NCI-H345 (cell line): ENCODE measurements at regions not wholly inside any gene's neighbourhood (a gene's known extent, or its start where the extent isn't known, plus 50 kb on each side); places are given as distances from the start of the nearest gene placed in this dataset.

ENCODE experiments used
- DNase-seq: peaks from one replicate; lab custom pipeline; 2025; lab: John Stamatoyannopoulos, UW

DNA sequence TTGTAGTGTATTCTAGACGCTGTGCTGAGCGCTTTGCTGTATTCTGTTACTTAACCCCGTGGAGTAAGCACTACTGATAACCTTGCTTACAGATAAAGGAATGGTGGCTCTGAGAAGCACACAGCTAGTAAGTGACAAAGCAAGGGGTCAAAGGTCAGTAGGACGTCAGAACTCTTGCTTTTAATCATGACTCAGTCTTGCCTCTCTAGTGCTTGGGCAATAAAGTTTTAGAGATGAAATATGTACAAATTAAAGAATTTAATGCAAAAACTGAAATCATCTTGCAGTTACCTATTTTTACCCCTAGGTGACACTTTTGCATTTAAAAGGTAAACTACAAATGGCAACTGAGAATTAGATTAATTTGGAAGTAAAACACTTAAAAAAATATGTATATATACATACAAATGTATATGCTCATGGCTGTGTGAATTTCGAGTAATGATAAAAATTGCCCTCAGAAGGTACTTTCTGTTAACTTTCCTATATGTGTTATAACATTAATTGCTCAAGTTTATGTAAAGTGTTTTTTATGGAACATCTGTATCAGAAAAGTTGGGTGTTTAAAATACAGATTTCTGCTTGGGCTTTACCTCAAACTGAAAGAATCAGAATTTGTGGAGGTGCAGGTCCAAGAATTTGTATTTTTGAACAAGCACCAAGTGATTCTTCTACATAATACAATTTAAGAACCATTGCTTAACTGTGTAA, 175.1 kb upstream of the DAB2 start:
- no peak for DNase-seq

DNA sequence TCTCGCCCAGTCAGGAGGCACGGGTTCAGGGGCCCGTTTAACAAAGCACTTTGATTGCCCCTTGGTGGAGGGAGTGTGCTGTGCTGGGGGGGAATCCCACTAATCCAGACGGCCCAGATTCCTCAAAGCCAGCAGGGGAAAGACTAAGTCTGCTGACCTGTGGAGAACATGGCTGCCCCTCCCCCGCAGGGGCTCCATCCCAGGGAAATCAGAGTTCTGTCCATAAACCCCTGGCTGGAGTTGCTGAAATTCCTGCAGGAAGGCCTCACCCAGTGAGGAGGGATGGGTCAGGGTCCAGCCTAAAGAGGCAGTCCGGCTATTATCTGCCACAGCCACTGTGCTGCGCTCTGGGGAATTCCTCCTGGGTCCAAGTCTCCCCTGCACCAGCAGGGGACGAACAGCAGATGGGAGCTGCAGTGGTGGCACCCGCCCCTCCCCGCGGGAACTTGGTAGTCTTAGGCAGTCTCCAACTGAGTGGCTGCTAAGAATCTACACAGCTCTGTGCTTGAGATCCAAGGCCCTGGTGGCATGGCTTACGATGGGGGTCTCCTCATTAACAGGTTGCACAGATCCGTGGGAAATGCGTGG, 174.0 kb upstream of the DAB2 start:
- no peak for DNase-seq

DNA sequence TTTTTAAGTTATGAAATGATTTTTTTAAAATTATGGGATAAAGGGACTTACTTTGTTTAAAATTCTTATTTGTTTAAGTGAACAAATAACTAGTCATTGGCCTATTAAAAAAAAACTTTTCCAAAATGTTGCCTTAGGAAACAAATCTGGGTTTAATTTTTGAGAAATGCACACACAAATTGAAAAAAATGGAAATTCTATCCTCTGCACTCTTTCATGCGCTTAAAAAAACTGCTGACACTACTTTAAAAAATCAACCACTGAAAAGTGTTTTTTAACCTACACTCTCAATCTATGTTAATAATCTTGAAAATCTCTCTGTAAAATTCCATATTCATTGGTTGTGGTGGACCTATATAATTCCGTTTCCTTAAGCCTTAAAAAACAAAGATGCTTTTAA, 163.4 kb upstream of the DAB2 start:
- DNase-seq: no peak

DNA sequence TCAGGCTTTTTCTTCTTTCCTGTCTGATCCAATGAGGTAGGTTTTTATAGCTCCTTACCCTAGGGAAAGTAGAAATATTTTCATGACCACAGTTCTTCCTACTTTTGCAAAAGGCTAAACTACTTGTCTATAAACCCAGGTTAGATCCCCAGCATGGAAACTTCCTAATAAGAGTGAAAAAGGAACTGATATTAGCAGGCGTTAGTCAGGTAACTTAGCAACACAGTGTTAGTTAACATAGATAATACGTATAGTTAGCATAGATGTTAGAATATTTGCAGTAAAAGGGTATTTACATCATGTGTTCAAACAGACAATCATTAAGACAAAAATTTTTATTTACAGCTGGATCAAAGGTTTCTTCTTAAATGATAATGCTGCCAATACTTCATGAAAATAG, 162.9 kb upstream of the DAB2 start:
- no peak for DNase-seq

DNA sequence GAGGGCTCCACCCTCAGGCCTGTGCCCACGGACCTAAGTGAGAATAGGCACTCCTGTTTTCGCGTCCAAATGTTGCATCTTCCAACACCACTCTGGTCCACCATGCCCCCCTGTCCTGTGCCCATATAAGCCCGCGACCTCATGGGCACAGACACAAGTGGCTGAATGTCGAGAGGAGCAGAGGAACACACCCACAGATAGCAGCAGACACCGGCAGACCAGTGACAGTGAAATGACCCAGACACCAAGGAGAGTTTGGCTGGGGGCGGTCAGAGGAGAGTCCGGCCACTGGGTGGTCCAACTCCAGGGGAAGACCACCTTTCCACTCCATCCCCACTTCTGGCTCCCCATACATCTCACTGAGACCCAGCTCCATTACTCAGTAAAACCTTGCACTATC, 161.4 kb upstream of the DAB2 start:
- DNase-seq: no peak

DNA sequence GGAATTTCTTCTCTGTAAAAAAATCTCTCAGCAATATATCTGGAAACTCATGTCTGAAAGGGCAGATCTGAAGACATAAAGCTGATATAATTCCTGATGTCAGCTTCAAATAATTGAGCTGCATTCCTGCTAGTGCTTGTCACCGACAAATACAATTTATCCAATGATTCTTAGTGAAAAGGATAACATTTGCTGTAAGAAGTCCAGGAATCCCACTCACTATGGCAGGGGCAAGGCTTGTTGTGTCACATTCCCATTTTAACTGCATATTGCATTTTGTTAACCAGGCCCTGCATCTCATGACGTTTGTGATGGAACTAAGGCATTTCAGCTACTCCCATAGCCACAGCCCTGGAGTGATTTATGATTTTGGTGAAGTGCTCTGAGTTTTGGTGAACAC, 160.1 kb upstream of the DAB2 start:
- DNase-seq: no peak

DNA sequence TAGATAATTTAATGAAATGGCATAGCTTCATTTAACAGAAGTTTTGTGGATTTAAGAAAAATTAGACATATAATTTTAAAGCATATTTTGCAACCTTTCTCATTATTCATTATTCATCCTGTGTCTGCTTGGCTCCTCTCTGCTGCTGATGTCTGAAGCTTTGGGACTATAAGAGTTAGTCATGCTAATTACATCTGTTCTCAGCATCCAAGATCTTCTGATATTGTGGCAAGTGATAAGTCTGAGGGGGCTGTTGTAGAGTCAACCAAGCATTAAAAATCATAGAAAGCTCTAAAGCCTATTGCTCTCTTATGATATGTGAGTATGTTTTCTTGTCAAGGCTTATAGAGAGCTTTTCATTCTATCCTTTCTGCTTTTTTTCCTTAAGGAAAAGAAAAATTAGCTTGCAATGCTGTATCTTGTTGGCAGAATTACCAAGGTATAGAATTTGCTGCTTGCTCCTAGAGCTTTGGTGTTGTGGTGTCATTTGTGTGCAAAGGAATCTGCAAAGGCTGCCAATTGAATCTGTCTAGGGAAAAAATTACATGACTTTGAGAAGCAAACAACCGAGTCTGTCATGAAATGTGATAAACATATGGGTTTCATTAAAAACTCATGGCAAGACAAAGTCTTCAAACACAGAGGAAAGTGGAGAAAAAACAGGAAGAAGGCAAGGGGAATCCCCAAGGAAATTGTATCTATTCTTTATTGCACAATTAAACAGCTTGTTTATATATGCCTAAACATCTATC, 156.1 kb upstream of the DAB2 start:
- DNase-seq: no peak

DNA sequence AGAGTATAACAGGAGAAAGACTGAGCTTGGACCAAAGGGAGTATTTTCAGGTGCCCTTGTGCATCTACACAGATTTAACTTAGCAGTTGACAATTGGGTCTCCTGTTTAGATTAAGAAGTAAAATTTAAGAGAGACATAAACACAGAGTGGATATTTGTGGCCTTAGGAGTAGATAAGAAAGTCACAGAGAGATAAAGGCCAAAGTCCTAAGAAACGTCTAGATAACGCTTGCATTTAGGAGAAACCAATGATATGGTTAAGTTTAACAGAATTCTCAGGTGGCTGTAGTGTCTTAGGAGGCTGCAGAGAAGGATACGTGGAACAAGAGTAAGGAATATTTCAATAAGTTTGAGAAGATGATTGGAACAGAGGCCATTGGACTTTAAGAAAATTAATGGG, 155.0 kb upstream of the DAB2 start:
- no peak for DNase-seq

DNA sequence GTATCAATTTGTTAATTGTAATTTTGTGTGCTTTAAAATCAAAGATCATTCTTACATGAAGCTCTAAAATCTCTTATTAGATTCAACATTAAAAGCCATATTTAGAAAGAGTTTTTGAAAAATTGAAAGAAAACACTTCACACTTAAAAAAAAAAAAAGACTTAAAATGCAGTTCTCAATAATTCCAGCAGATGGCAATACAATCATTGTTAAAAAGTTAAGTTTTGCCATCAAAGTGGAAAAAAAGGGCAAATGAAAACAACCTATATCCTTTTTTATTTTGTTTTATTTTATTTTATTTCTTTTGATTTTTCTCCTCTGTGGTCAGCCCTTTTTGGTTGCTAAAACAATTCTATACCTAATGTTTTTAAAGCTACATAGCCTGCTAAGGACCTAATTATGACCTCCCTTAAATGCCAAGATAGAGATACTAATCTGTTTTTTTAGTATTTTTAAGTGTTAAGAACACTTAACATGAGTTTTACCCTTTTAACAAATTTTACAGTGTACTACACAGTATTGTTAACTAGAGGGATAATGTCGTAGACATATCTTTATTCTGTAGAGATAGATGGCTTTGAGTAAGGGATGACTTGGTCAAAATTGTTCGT, 154.2 kb upstream of the DAB2 start:
- peak; percentile 1 for DNase-seq

DNA sequence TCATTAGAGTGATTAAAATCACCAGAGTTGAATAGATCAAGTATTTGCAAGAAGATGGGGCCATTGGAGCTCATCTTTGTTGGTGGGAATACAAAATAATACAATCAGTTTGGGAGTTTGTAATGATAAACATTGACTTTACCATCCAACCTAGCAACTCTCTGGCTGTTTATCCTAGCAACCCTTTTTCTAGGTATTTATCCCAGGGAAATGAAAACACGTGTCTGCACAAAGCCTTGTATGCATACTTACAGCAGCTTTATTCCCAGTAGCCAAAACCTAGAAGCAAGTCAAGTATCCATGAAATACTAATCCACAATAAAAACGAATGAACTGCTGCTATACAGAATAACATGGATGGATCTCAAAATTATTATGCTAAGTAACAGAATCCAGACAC, 152.7 kb upstream of the DAB2 start:
- no peak for DNase-seq

DNA sequence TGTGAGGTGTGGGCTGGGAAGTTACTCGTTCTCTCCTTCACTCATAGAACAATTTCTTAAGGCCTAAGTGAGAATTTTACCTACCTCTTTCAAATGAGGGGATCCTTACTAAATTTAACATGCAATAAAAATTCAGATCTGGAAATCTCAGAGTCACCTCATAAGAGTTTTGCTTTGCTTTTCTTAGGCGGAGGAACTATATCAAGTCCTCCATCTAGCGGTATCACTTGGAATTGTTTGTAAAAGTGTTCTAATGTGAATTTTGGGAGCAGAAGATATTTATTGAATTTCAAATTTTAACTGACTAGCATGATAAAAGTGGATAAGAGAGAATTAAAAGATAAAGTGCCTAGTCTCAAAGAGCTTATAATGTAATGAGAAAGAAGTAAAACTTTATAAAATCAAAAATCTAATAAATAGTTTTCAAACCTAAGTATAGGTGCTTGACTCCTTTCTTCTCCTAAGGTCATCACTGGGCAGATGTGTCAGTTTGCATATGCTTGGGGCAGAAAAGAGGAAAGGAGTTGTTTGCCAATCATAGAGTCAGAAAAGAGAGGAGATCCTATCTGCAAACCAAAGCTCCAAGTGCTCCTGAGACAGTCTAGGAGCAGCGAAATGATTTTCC, 145.7 kb upstream of the DAB2 start:
- peak; percentile 1 for DNase-seq

DNA sequence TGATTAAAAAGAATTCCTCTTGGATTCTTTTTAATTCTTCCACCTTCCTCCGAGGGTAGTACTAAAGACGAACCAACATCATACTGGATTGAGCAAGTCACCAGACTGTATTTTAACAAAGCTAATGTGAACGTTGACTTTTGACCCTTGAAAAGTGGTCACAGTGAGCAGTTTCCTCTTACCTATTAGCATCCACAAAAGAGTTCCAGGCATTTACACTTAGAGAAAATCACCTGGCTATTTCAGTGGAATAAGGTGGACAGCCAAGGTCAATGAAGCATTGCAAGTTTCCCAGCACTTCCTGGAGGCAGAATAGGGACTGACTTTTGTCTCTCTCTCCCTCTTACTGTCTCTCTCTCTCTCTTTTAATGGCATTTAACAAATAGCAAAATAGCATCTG, 145.1 kb upstream of the DAB2 start:
- DNase-seq: no peak

DNA sequence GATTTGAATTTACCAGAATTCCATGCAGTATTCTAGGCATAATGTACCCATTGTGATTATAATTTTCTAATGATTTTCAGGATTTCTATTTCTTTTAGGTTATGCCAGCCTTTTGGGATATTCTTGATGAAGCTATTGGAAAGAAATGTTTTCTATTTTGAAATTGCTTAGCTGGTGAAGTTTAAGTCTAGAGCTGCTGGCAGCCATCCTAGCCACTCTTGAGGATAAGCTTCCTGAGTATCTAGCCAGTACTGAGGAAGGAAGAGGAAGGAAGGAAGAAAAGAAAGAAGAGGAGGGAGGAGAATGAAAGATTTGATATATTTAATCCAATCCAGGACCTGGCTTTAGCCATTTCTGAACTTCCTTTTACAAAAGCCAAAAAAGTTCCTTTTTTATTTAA, 142.1 kb upstream of the DAB2 start:
- no peak for DNase-seq

DNA sequence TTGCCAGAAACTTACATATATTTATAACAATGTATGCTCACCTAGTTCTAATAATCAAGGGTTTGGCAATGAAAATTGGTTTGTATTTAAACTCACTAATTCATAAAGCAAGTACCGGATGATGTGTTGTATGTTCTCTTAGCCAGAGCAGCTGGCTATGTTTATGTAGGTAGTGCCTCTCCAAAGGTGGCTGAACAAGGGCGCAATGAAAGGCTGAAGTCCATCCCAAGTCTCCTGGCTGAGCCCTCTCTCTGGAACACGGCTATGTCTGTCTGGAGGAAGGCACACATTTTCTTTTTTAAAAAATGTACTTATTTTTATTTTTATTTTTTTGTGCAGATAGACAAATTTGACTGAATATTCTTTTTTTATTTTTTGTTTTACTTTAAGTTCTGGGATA, 141.2 kb upstream of the DAB2 start:
- DNase-seq: no peak

DNA sequence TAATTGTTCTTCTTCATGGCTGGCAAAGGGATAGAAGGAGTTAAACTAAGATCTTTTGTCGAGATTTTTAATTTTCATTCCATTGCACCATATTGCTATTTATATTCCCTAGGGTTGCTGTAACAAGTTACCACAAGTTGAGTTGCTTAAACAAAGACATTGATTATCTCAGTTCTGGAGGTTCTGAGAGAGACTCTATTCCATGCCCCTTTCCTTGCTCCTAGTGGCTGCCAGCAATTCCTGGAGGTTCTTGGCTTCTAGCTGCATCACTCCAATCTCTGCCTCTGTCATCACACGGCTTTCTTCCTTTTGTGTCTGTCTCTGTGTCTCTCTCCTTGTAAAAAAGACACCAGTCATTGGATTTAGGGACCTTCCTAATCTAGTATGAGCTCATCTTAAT, 136.6 kb upstream of the DAB2 start:
- no peak for DNase-seq

DNA sequence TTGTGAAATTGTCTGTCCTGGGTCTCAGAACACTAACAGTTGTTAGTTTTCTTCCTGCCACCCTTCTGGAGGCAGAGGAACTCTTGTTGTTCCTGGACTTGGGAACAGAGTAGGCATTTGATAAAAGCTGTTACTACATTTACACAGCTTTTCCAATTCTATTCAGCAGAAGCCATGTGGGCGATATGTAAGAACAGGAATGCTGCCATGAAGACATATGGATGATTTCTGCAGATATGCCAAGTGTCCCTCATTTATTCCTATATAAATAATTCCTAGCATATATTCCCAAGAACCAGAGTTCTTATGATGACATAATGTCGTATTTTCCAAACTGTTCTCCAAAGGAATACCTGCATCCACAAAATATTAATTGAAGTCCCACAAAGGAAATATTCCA, 135.9 kb upstream of the DAB2 start:
- no peak for DNase-seq

DNA sequence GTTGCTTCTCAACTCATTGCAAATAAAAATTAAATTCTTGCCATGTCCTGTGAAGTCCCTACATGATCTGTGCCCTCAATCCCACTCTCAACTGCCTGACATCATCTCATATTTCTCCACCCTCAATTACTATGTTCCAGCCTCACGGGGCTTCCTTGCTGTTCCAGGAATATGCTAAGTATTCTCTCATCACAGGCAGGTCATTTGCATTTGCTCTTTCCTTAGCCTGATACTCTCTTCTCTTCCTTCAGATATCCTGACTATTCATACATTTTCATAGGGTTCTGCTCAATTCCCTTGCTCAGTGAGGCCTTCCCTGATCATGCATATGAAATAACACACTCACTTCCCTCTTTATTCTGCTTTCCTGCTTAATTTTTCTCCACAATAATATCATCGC, 135.1 kb upstream of the DAB2 start:
- no peak for DNase-seq

DNA sequence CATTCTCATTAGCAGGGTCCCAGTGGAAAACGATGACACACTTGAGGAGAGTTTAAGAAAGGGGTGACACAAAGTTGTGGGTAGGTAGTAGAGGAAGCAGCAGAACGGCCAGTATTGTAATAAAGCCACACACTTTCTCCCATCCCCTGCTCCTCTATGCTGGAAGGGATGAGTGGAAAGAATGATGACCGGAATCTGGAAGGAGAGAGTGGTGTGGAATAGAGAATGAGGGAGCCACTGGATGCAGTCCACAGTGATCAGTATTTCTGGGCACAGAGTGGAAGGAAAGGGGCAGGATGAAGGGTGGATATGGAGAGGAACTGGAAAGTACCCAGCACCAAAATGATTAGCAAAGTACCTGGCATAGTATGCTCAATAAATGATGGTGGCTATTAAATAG, 133.8 kb upstream of the DAB2 start:
- DNase-seq: no peak

DNA sequence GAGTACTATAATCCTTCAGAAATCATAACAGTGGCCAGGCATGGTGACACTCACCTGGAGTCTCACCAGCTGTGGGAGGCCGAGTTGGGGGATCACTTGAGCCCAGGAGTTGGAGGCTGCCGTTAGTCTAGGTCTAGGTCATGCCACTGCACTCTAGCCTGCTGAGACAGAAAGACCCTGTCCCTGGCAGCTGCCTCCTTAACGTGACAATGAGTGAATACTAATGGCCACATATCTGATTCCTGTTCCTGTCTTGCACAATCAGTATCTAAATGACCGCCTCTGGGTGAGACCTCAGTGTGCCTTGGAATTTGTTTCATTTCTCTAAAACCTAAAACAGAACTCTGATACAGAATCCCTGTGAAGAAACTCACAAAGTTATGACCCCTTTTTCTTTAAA, 131.0 kb upstream of the DAB2 start:
- no peak for DNase-seq

DNA sequence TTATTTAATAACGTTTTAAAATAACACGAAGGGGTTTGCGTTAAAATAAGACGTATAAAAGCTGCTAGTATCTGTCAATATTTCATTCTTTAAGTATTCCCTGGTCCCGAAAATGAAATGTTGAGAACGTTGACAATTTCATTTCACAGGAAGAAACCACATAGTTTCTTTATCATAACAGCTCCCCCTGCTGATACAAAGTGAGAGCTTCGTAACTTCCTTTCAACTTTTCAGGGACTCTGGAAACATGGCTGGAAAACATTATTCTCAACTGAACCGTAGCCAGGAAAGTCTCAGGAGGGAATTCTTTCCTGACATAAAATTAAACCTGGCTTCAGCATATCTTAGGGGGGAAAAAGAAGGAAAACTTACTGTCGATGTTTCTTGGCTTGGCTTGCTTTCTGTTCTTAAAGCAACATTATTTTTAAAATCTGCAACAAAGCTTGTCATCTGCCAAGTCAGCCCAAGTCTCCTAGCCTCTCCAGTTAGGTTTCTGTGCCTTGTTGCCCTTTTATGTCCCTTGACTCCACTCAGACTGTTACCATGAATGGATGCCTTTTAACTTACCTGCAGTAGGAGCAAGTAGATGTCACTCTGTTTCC, 122.9 kb upstream of the DAB2 start:
- DNase-seq: no peak

DNA sequence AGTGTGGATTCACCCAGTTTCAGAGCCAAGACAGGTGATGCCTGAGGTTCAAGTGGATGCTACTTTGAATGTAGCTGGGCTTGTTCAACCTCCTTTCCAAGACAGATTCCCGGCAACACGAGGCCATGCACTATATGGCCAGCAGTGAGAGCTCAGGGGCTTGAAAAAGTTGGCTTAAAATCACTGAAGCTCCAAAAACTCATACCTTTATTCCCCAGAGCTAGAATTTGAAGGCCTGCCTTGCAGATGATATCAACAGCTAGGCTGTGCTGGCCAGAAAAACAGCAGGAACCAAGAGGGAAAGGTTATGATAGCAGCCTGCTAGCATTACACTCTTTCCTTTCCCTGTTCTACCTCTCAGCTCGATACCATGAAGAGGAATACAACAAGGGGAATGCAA, 120.2 kb upstream of the DAB2 start:
- DNase-seq: no peak

DNA sequence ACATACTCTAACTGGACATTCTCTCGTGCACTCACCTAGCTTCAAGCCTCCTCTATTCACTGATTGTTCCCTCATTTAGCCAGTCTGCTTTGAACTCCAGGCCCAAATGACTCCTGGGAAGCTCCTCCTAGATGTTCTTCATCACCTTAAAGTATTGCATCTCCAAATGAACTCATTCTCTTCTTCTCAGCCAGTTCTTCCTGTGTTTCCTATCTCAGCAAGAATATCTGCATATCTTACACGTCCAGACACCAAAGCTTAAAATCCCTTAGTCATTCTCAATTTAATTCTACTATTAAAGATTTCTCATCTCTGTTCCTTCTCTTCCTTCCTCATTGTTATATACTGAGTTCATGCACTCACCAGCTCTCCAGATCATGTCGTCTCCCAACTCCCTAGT, 118.6 kb upstream of the DAB2 start:
- DNase-seq: no peak
